Neural cell (in vitro differentiated cells): ENCODE measurements at regions not wholly inside any gene's neighbourhood (a gene's known extent, or its start where the extent isn't known, plus 50 kb on each side); places are given as distances from the start of the nearest gene placed in this dataset.

ENCODE experiments used
- EZH2 ChIP-seq: fragments of 200-600, 300-800 bp; shearing (Covaris generic), sonication (generic); IDR thresholded peaks from 2 replicates; pipeline ENCODE4 v1.6.1; 2014; ENCODE audit warnings: antibody characterized with exemption, low read length, borderline replicate concordance, mild to moderate bottlenecking; ENCODE audit not compliant: insufficient read depth, poor library complexity, severe bottlenecking
- POLR2AphosphoS5 ChIP-seq: IDR thresholded peaks from 2 replicates; pipeline ENCODE4 v1.6.1; 2012
- RAD21 ChIP-seq: fragments of 450-650 bp; conservative IDR thresholded peaks from 2 replicates; pipeline ENCODE4 v1.6.1; 2014; ENCODE audit warnings: antibody characterized with exemption, mild to moderate bottlenecking, moderate library complexity
- TF ChIP-seq, protein P1 (sequence below): fragments of 450-650 bp; IDR thresholded peaks from 2 replicates; pipeline ENCODE4 v1.5.1; 2014; ENCODE audit warnings: antibody characterized with exemption, mild to moderate bottlenecking, moderate library complexity; ENCODE audit not compliant: poor library complexity, severe bottlenecking

DNA sequence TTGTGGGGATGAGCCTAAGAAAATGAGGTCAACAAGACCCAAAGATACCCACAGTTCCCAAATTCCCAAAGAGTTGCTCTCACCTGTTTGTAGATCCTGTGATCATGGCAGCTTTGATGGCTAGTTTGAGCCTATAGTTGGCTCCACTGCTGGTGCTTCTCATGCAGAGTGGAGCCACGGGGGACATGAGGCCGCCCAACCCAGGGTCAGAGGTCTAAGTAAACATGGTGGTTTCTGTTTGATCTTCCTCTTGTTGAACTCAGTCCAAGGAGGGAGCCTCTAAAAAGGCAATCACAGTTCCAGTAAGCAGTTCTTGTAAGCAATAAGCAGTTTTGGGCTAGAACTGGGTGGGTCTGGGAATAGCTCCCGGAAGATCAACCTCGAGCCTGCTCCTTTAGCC, 125.6 kb upstream of the DHRS4 start:
- TF ChIP-seq, protein P1, sequence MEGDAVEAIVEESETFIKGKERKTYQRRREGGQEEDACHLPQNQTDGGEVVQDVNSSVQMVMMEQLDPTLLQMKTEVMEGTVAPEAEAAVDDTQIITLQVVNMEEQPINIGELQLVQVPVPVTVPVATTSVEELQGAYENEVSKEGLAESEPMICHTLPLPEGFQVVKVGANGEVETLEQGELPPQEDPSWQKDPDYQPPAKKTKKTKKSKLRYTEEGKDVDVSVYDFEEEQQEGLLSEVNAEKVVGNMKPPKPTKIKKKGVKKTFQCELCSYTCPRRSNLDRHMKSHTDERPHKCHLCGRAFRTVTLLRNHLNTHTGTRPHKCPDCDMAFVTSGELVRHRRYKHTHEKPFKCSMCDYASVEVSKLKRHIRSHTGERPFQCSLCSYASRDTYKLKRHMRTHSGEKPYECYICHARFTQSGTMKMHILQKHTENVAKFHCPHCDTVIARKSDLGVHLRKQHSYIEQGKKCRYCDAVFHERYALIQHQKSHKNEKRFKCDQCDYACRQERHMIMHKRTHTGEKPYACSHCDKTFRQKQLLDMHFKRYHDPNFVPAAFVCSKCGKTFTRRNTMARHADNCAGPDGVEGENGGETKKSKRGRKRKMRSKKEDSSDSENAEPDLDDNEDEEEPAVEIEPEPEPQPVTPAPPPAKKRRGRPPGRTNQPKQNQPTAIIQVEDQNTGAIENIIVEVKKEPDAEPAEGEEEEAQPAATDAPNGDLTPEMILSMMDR: no peak
- TF ChIP-seq EZH2 (no peak), POLR2AphosphoS5 (no peak), RAD21 (no peak)
